ENCODE measurements at regions not wholly inside any gene's neighbourhood (a gene's known extent, or its start where the extent isn't known, plus 50 kb on each side); places are given as distances from the start of the nearest gene placed in this dataset.
"Not testable (repeated sequence)": the region's sequence is repeated elsewhere in the genome, so short reads cannot be mapped to it uniquely, and the experiment has no call there.

- no CpG with 5 or more reads among the region's 4 CpGs for WGBS (ENCODE audit: insufficient coverage)
- no peak for DNase-seq
- Histone ChIP-seq H3K9me3 (no peaks in the 10 kb centered on the region), H3K36me3 (ENCODE audit: control insufficient read depth in 2 of 2, extremely low read depth in 1 of 2, insufficient read depth in 1 of 2, low read length in 1 of 2) (no peaks in the 10 kb centered on the region), H3K27me3 (replicated peaks in 1 of 2; ENCODE audit: control insufficient read depth in 2 of 2, extremely low read depth in 1 of 2, insufficient read depth in 2 of 2, low read length in 1 of 2) (no peaks in the 10 kb centered on the region), H3K4me3 (ENCODE audit: control insufficient read depth in 1 of 2, extremely low read depth in 1 of 2, low read length in 1 of 2) (no peak overlapping the region), H3K4me1 (ENCODE audit: control insufficient read depth in 1 of 2, extremely low read depth in 1 of 2, insufficient read depth in 2 of 2, low read length in 2 of 2) (no peaks in the 10 kb centered on the region), H3K27ac (ENCODE audit: low read length) (no peak overlapping the region)
- Mint-ChIP-seq H3K9me3 (peaks cover 7 to 15% (median 9%) of the 10 kb centered on the region in 3 donors), H3K36me3 (no peaks in the 10 kb centered on the region), H3K27me3 (no peaks in the 10 kb centered on the region), H3K4me3 (no peak overlapping the region), H3K27ac (no peak overlapping the region), H3K4me1 (no peaks in the 10 kb centered on the region)
- ChIA-PET CTCF (no interaction called here), POLR2A (no interaction called here)
- ATAC-seq (replicated peaks in 1 of 4): no peak
Measured at GRCh38 chr4:66943112-66943511, 602.2 kb downstream of the CENPC start.

GRCh38 chr4:66931981-66932380 is 613.3 kb downstream of the CENPC start:
- H3K4me3 Mint-ChIP-seq; H3K4me3 ChIP-seq (ENCODE audit: control insufficient read depth in 1 of 2, extremely low read depth in 1 of 2, low read length in 1 of 2); ATAC-seq (replicated peaks in 1 of 4); H3K27ac ChIP-seq (ENCODE audit: low read length); H3K4me1 ChIP-seq (ENCODE audit: control insufficient read depth in 1 of 2, extremely low read depth in 1 of 2, insufficient read depth in 2 of 2, low read length in 2 of 2); H3K9me3 Mint-ChIP-seq; H3K4me1 Mint-ChIP-seq; H3K9me3 ChIP-seq; H3K27ac Mint-ChIP-seq; H3K27me3 Mint-ChIP-seq; CTCF ChIA-PET; H3K27me3 ChIP-seq (replicated peaks in 1 of 2; ENCODE audit: control insufficient read depth in 2 of 2, extremely low read depth in 1 of 2, insufficient read depth in 2 of 2, low read length in 1 of 2); POLR2A ChIA-PET; H3K36me3 ChIP-seq (ENCODE audit: control insufficient read depth in 2 of 2, extremely low read depth in 1 of 2, insufficient read depth in 1 of 2, low read length in 1 of 2); DNase-seq; H3K36me3 Mint-ChIP-seq: not testable (repeated sequence)
- WGBS (ENCODE audit: insufficient coverage): no CpG with 5 or more reads among the region's 3 CpGs

GRCh38 chr4:66930206-66930605 is 615.1 kb downstream of the CENPC start:
- DNase-seq: no peak
- no peak overlapping the region for H3K27ac Mint-ChIP-seq

GRCh38 chr4:66929748-66930147 is 615.6 kb downstream of the CENPC start:
- ChIA-PET CTCF (no interaction called here), POLR2A (no interaction called here)
- Mint-ChIP-seq H3K4me3 (no peak overlapping the region), H3K27ac (no peak overlapping the region), H3K27me3 (no peaks in the 10 kb centered on the region), H3K9me3 (peaks cover 3 to 4% (median 4%) of the 10 kb centered on the region in 3 donors), H3K36me3 (no peaks in the 10 kb centered on the region), H3K4me1 (no peaks in the 10 kb centered on the region)
- Histone ChIP-seq H3K4me1 (ENCODE audit: control insufficient read depth in 1 of 2, extremely low read depth in 1 of 2, insufficient read depth in 2 of 2, low read length in 2 of 2) (no peaks in the 10 kb centered on the region), H3K27ac (ENCODE audit: low read length) (no peak overlapping the region), H3K4me3 (ENCODE audit: control insufficient read depth in 1 of 2, extremely low read depth in 1 of 2, low read length in 1 of 2) (no peak overlapping the region), H3K27me3 (replicated peaks in 1 of 2; ENCODE audit: control insufficient read depth in 2 of 2, extremely low read depth in 1 of 2, insufficient read depth in 2 of 2, low read length in 1 of 2) (no peaks in the 10 kb centered on the region), H3K36me3 (ENCODE audit: control insufficient read depth in 2 of 2, extremely low read depth in 1 of 2, insufficient read depth in 1 of 2, low read length in 1 of 2) (no peaks in the 10 kb centered on the region), H3K9me3 (no peaks in the 10 kb centered on the region)
- DNase-seq: no peak
- no CpG with 5 or more reads among the region's 1 CpG for WGBS (ENCODE audit: insufficient coverage)
- no peak for ATAC-seq (replicated peaks in 1 of 4)

More at GRCh38 chr4:66930206-66930605, 615.1 kb downstream of the CENPC start:
- no peak for ATAC-seq (replicated peaks in 1 of 4)
- H3K9me3 ChIP-seq: no peaks in the 10 kb centered on the region
- no peak overlapping the region for H3K4me3 ChIP-seq (ENCODE audit: control insufficient read depth in 1 of 2, extremely low read depth in 1 of 2, low read length in 1 of 2)
- no peaks in the 10 kb centered on the region for H3K36me3 ChIP-seq (ENCODE audit: control insufficient read depth in 2 of 2, extremely low read depth in 1 of 2, insufficient read depth in 1 of 2, low read length in 1 of 2)
- H3K27ac ChIP-seq (ENCODE audit: low read length): no peak overlapping the region
- H3K36me3 Mint-ChIP-seq: no peaks in the 10 kb centered on the region
- H3K4me3 Mint-ChIP-seq: no peak overlapping the region
- POLR2A ChIA-PET: no interaction called here
- no peaks in the 10 kb centered on the region for H3K27me3 ChIP-seq (replicated peaks in 1 of 2; ENCODE audit: control insufficient read depth in 2 of 2, extremely low read depth in 1 of 2, insufficient read depth in 2 of 2, low read length in 1 of 2)
- H3K9me3 Mint-ChIP-seq: peaks cover 3 to 6% (median 4%) of the 10 kb centered on the region in 3 donors
- CTCF ChIA-PET: no interaction called here
- no peaks in the 10 kb centered on the region for H3K27me3 Mint-ChIP-seq
- no peaks in the 10 kb centered on the region for H3K4me1 ChIP-seq (ENCODE audit: control insufficient read depth in 1 of 2, extremely low read depth in 1 of 2, insufficient read depth in 2 of 2, low read length in 2 of 2)
- no peaks in the 10 kb centered on the region for H3K4me1 Mint-ChIP-seq

GRCh38 chr4:66928881-66929280 is 616.4 kb downstream of the CENPC start:
- POLR2A ChIA-PET; H3K9me3 Mint-ChIP-seq; H3K27ac Mint-ChIP-seq; DNase-seq; CTCF ChIA-PET; H3K27me3 ChIP-seq (replicated peaks in 1 of 2; ENCODE audit: control insufficient read depth in 2 of 2, extremely low read depth in 1 of 2, insufficient read depth in 2 of 2, low read length in 1 of 2); H3K4me1 Mint-ChIP-seq; H3K36me3 ChIP-seq (ENCODE audit: control insufficient read depth in 2 of 2, extremely low read depth in 1 of 2, insufficient read depth in 1 of 2, low read length in 1 of 2); H3K4me3 ChIP-seq (ENCODE audit: control insufficient read depth in 1 of 2, extremely low read depth in 1 of 2, low read length in 1 of 2); H3K4me3 Mint-ChIP-seq; ATAC-seq (replicated peaks in 1 of 4); H3K9me3 ChIP-seq; H3K36me3 Mint-ChIP-seq; H3K27me3 Mint-ChIP-seq; H3K27ac ChIP-seq (ENCODE audit: low read length); H3K4me1 ChIP-seq (ENCODE audit: control insufficient read depth in 1 of 2, extremely low read depth in 1 of 2, insufficient read depth in 2 of 2, low read length in 2 of 2): not testable (repeated sequence)

- Histone ChIP-seq H3K9me3 (no peaks in the 10 kb centered on the region), H3K27me3 (replicated peaks in 1 of 2; ENCODE audit: control insufficient read depth in 2 of 2, extremely low read depth in 1 of 2, insufficient read depth in 2 of 2, low read length in 1 of 2) (no peaks in the 10 kb centered on the region), H3K27ac (ENCODE audit: low read length) (no peak overlapping the region), H3K4me3 (ENCODE audit: control insufficient read depth in 1 of 2, extremely low read depth in 1 of 2, low read length in 1 of 2) (no peak overlapping the region), H3K4me1 (ENCODE audit: control insufficient read depth in 1 of 2, extremely low read depth in 1 of 2, insufficient read depth in 2 of 2, low read length in 2 of 2) (no peaks in the 10 kb centered on the region), H3K36me3 (ENCODE audit: control insufficient read depth in 2 of 2, extremely low read depth in 1 of 2, insufficient read depth in 1 of 2, low read length in 1 of 2) (no peaks in the 10 kb centered on the region)
- ChIA-PET CTCF (no interaction called here), POLR2A (no interaction called here)
- peaks cover 4 to 7% (median 7%) of the 10 kb centered on the region in 3 donors for H3K9me3 Mint-ChIP-seq
- no peak for DNase-seq
- no peaks in the 10 kb centered on the region for H3K36me3 Mint-ChIP-seq
- H3K4me3 Mint-ChIP-seq: no peak overlapping the region
- H3K27ac Mint-ChIP-seq: no peak overlapping the region
- WGBS (ENCODE audit: insufficient coverage): no CpG with 5 or more reads among the region's 3 CpGs
- no peak for ATAC-seq (replicated peaks in 1 of 4)
- no peaks in the 10 kb centered on the region for H3K27me3 Mint-ChIP-seq
- no peaks in the 10 kb centered on the region for H3K4me1 Mint-ChIP-seq
Measured at GRCh38 chr4:66927937-66928336, 617.4 kb downstream of the CENPC start.

- Mint-ChIP-seq H3K27ac (no peak overlapping the region), H3K27me3 (no peaks in the 10 kb centered on the region), H3K9me3 (peaks cover 6 to 10% (median 7%) of the 10 kb centered on the region in 3 donors), H3K4me3 (no peak overlapping the region), H3K4me1 (no peaks in the 10 kb centered on the region), H3K36me3 (no peaks in the 10 kb centered on the region)
- no peaks in the 10 kb centered on the region for H3K27me3 ChIP-seq (replicated peaks in 1 of 2; ENCODE audit: control insufficient read depth in 2 of 2, extremely low read depth in 1 of 2, insufficient read depth in 2 of 2, low read length in 1 of 2)
- H3K4me1 ChIP-seq (ENCODE audit: control insufficient read depth in 1 of 2, extremely low read depth in 1 of 2, insufficient read depth in 2 of 2, low read length in 2 of 2): no peaks in the 10 kb centered on the region
- ATAC-seq (replicated peaks in 1 of 4) (no peak), DNase-seq (no peak)
- no peak overlapping the region for H3K4me3 ChIP-seq (ENCODE audit: control insufficient read depth in 1 of 2, extremely low read depth in 1 of 2, low read length in 1 of 2)
- no peaks in the 10 kb centered on the region for H3K9me3 ChIP-seq
- H3K27ac ChIP-seq (ENCODE audit: low read length): no peak overlapping the region
- ChIA-PET CTCF (no interaction called here), POLR2A (no interaction called here)
- H3K36me3 ChIP-seq (ENCODE audit: control insufficient read depth in 2 of 2, extremely low read depth in 1 of 2, insufficient read depth in 1 of 2, low read length in 1 of 2): no peaks in the 10 kb centered on the region
- no CpG with 5 or more reads among the region's 3 CpGs for WGBS (ENCODE audit: insufficient coverage)
Measured at GRCh38 chr4:66926687-66927086, 618.6 kb downstream of the CENPC start.
